VCaP (cell line): ENCODE measurements at regions not wholly inside any gene's neighbourhood (a gene's known extent, or its start where the extent isn't known, plus 50 kb on each side); places are given as distances from the start of the nearest gene placed in this dataset.

Source experiments
- H3K27ac ChIP-seq: fragments of 450-650 bp; 2 replicates; pipeline ENCODE4 v1.5.1; 2017
- CTCF ChIP-seq: fragments of 450-650 bp; conservative IDR thresholded peaks from 2 replicates; pipeline ENCODE4 v1.5.1; 2017; ENCODE audit warnings: mild to moderate bottlenecking, moderate library complexity

GRCh38 chr4:55765070-55765469 lies 54.5 kb upstream of the EXOC1L start:
- no peak for TF ChIP-seq CTCF
- H3K27ac ChIP-seq, result no peak overlapping the region

- no peak overlapping the region for H3K27ac ChIP-seq
Measured at GRCh38 chr4:55768291-55768690, 51.3 kb upstream of the EXOC1L start.

More at GRCh38 chr4:55768291-55768690, 51.3 kb upstream of the EXOC1L start:
- no peak for TF ChIP-seq CTCF
